GM21360 (cell line): ENCODE measurements at regions not wholly inside any gene's neighbourhood (a gene's known extent, or its start where the extent isn't known, plus 50 kb on each side); places are given as distances from the start of the nearest gene placed in this dataset.
"Not testable (repeated sequence)": the region's sequence is repeated elsewhere in the genome, so short reads cannot be mapped to it uniquely, and the experiment has no call there.

ENCODE experiments used
- ATAC-seq: cut with Tn5 transposase; IDR thresholded peaks from one replicate; pipeline ENCODE4 v1.9.1; 2021; ENCODE audit warnings: mild to moderate bottlenecking, moderate library complexity; ENCODE audit not compliant: unreplicated experiment

DNA sequence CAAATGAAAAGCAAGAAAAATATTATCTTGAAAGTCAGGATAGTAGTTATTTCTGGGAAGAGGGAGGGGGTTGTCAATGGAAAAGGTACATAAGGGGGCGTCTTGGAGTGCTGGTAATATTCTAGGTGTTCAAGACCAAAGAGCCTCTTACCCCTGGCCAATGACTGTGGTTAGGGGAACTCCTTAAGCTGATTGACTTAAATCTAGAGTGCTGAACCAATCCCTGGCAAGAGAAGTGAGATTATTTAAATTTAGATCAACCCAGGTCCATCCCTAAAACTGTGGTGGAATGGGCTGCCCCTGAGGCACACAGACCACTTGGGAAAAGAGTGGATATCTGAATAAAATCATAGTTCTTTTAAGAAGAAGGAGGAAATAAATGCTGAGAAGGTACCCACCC, 174.1 kb downstream of the COPRS start:
- no peak for ATAC-seq

DNA sequence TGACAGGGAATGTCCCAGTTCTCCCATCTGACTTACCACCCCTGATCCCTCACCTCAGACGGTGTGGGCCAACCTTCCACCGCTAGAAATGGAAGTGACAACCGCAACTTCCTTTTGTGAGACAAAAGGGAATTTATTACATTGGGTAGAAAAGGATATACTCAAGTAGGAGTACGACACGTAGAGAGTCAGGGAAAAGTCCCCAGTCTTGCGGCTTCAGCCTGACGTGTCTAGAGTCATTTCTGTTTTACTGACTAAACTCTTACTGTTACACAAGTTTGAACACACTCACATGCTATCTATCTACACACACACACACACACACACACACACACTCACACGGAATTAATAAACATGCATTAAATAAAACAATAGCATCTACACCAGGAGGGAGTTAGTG, 178.9 kb downstream of the COPRS start:
- ATAC-seq = no peak

DNA sequence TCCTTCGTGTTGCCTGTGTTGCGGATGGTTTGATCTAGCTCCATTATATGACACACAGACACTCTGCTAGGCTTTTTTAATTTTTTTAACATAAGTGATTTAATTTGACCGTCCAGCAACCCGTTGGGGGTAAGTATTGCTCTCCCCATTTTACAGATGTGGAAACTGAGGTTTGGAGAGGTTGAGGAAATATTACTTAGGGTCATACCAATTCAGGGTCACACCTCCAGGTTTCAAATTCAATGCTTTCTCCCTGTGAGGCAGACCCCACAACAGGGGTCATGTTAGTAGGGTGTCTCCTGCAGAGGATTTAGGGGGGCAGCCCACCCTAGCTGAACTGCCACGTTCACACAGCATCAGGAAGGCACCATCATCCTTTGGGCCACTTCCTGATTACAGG, 179.4 kb downstream of the COPRS start:
- no peak for ATAC-seq

DNA sequence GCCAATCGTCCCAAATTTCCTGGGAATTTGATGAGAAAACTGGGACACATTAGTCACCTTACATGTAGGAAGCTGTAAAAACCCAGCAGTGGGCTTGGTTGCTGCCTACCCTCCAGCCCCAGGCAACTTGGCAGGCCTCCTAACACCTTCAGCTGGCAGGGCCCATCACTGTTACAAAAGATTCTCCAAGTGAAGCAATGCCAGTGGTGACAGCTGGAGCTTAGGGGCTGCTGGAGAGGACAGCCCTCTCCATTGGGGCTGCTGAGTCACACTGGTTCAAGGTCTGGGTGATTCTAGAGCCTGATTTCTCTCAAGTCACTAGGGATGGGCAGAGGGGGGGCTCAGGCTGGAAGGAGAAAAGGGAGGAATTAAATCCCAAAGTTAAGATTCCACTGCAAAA, 180.6 kb downstream of the COPRS start:
- ATAC-seq = no peak

DNA sequence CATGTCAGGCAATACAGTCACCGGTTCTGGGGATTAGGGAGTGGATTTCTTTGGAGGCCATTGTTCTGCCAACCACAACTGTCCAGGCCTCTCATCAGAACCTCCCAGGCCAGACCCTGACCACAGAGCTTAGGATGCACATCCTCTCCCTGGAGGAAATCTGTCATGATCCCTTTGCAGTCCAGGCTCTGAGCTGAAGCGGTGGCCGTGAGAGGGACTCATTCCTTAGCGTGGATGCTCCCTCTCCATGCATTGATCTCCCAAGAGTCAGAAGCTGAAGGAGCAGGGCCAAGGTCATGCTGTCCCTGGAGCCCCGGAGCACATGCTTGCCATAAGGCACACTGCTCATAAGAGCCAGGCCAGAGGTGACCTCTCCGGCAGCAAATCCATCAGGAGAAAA, 181.4 kb downstream of the COPRS start:
- ATAC-seq = no peak

DNA sequence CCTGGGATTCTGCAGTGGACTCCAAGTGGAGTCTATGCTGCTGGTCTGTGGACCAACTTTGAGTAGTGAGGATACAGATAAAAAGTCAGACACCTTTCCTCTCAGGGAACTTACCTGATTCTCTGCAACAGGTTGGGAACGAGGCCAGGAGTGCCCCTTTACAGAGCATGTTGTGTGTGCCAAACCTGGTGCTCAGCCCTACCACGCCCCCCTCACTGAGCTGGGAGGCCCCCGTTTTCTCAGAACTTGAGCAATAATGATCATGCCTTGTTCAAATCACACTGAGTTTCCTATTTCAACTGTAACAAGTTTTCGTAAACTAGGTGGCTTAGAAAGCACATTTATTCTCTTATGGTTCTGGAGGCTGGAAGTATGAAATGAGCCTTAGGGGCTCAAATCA, 182.0 kb downstream of the COPRS start:
- no peak for ATAC-seq

DNA sequence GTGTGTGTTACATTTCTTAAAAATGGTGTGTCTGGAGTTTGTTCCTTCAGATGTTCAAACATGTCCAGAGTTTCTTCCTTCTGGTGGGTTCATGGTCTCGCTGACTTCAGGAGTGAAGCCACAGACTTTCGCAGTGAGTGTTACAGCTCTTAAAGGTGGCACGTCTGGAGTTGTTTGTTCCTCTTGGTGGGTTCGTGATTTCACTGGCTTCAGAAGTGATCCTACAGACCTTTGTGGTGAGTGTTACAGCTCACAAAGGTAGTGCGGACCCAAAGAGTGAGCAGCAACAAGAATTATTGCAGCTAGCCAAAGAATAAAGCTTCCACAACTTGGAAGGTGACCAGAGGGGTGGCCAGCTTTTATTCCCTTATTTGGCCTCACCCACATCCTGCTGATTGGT, 183.7 kb downstream of the COPRS start:
- ATAC-seq = not testable (repeated sequence)

DNA sequence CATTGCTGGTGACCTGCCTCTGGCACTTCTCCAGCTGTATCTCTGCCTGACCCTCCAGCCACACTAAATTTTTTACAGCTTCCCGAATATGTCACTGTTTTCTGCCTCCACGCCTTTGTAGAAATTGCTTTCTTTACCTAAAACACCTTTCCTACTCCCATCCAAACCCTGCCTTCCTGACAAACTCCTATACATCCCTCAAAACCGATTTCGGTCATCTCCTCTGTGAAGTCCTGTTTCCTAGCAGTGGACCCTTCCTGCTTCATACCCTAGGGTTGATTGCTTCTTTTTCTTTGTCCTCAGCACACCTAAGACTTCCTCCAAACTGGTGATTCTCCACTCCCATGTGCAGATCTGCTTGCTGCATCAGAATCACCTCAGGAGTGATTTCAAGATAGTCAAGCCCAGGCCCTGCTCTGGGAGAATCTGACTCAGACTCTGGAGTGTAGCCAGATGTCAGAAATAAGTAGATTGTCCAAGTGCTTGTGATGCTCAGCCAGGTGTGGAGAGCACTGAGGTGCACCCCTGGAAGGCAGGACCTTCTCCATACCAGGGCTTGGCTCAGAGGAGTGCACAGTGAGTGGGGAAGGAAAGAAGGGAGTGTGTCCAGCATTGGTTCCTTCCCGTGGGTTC, 184.2 kb downstream of the COPRS start:
- no peak for ATAC-seq

DNA sequence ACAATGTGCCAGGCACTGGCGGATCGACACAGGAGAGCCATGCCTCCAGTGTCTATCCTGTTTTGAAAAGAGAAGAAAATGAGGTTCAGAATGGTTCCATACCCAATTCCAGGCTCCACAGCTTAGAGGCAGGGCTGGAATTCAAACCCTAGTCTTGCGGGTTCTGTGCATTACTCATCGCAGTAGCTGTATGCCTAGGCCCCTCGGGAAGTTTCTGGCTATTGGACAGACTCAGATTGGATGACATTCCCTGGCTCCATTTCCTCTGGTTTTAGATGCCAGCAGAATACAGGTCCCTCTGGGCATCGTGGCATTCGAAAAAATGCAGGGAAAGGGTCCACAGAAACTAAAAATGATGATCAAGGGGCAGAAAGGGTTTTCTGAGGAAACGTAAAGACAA, 184.7 kb downstream of the COPRS start:
- ATAC-seq = no peak

DNA sequence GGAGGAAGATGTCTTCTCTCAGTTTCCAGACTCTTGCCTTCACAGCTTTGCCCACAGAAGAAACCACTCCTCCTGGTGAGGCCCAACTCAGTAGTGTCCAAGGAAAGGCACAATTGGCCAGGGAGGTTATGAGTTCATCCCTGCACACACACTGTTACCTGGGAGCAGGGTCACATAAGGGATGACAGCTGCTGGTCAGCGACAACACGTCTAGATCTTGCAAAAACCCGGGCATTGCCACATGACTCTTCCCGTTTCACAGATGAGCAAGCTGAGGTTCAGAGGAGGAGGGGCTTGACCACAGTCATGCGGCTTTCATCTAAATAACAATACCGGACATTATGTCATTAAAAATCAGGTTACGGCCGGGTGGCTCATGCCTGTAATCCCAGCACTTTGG, 186.0 kb downstream of the COPRS start:
- ATAC-seq = no peak

DNA sequence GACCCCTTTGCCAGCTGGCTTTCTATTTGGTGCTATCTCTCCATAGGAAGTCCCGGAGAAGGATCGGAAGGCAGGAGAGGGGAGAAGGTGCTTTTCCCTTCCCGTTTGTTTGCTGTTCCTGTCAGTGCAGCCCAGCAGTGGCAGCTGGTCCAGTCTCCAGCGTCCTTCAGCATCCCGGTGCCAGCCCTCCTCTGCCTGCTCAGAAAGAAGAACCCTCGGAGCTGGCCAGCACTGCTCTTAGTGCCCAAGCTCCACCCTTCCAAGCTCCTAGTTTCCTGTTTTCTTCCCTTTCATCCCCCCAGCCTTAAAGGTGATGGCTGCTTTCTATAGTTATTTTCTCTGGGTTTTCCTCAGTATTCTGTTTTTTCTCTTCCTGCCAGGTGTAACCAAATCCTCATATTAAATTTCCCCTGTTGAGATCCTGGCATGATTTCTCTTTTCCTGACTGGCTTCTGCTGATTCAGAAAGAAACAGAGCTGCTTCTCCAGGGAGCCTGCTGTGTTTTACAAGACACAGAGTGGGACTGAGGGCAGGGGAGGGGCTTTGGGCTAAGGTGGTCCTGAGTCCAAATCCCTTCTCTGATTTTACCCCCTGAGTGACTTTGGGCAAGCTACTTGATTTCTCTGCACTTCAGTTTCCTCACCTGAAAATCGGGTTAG, 186.8 kb downstream of the COPRS start:
- no peak for ATAC-seq

DNA sequence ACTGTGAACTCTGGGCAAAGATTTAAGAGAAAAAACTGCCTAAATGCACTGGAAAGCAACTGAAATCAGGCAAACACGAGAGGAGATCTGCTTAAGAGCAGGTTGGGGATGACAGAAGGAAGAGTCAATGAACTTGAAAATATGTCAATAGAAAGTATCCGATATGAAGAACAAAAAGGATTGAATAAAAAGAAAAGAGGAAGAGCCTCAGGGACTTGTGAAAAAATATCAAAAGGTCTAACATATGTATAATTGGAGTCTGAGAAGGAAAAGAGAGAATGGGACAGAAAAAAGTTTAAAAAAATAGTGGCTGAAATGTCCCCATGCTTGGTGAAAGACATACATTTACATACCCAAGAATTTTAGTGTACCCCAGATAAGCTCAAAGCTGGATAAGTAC, 195.5 kb downstream of the COPRS start:
- no peak for ATAC-seq

DNA sequence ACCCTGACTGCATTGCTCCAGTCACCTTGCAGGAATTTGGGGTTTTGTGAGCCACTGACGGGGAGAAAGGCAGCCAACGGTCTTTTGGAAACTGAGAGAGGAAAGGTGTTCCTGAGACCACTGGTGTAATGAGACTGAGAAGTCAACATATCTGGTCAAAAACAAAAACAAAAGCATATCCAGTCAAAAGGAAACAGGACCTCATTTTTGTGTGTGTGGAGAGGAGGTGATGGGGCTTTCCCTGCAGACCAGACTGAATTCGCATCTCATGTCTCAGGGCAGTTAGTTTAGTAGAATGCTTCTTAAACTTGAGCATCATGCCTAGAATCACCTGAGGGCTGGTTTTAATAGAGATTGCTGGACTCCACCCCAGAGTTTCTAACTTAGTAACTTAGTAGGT, 198.4 kb downstream of the COPRS start:
- no peak for ATAC-seq

DNA sequence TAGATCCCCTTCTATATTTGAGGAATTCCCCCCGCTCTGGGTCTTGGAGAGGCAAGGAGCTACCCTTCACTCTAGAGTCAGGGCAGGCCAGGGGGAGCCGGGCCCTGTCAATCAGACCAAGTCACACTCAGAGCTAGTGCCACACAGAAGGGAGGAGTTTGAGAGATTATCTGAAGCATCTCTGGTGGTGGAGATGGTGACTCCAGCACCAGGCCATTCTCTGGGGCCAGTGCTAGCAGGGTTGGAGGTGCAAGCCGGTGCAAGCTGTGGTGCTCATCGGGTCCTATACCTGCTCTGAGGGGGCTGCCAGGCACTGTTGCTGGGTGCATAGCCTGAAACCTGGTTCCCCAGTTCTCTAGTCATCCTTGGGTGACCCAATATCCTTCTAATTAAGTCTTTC, 201.2 kb downstream of the COPRS start:
- ATAC-seq = no peak

DNA sequence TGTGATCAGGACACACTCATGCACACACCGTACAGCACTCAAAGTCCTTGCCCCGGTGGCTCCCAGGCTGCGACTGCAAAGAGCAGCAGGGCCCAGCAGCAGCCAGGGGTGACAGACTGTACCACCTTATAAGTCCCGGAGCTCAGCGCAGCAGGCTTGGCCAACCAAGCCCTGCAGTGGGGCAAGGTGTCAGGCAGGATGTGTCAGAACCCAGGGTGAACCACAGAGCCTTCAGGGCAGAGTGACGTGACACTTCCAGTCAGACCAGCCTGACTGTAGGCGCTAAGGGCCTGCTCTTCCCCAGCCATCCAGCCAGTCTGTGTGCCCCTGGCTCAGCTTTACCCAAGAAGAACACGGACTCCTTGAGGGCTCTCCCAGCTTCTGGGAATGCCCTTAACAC, 204.1 kb downstream of the COPRS start:
- ATAC-seq = no peak

DNA sequence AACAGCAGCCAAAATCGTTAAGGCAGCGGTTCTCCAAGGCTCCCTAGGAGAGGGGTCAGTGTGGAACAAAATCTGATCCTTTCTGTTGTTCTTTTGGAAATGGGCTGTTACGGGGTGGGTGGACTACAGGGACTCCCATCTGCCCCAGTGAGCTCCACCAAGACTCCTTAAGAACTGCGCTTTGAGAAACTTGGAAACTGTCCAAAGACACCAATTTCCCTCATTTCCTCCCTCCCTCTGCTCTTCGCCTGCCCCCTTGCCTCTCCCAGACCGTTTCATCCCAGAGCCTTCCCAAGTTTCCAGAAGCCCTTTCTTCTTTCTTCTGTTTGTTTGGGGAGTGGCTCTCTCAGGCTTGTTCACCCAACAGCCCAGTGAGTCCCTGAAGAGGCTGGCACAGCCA, 205.4 kb downstream of the COPRS start:
- ATAC-seq = no peak

DNA sequence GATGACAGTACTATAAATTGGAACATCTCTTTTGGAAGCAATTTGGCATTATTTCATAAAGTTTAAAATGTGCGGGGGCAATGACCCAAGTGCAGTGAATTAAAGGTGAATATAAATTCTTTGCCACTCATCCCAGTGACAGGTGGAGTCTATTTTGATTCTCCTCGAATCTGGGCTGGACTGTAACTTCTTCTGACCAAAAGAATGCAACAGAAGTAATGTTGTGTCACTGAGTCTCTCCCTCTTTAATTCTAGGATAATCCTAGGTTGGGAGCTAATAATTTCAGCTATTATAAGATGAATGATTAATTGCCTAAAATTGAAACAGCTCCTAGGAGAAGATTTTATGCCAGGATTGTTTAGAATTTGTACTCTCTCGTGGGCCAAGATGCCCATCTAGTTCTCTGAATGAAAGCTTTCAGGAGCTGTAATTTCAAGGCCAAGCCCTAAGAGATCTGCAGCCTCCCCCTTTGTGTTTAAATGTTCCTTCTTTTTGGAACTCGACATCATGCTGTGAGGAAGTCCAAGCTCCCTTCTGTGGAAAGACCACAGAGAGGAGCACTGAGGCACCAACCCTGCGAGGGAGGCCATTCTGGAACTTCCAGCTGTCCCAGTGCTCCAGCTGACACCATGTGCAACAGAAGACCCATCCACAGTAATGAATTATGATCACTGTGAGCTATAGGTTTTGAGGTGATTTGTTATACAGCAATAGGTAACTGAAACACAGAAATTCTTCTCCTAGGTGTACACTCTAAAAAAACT, 208.1 kb downstream of the COPRS start:
- ATAC-seq = no peak

DNA sequence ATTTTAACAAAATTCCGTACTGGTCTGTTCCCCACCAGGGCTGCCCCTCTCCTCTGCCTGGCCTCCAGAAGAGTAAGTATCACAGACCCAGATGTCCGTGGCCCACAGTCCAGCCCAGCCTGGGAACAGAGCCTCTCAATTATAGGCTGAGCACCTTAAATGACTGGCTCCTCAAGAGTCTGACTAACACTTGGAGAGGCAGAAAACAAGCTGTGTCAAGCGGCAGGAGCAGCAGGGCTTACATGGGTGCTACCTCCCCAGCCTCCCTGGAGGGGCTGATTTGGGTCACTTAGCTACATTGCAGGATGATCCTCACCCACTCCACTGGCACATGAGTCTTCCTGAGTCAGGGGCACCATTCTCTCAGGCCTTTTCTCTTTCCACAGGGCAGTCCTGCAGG, 209.7 kb downstream of the COPRS start:
- no peak for ATAC-seq

DNA sequence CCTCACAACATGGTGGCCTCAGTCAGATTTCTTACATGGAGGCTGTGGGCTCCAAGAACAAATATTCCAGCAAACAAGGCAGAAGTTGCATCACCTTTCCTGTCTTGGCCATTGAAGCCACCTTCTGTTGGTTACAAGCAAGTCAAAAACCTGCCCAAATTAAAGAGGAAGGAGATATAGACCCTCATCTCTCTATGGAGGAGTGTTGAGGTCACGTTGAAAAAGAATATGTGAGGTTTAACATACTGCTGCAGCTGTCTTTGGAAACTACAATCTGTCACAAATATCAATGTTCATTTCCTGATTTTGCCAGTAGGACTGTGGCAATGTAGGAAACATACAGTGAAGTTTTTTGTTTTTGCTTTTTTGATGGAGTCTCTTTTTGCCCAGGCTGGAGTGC, 211.4 kb downstream of the COPRS start:
- no peak for ATAC-seq

DNA sequence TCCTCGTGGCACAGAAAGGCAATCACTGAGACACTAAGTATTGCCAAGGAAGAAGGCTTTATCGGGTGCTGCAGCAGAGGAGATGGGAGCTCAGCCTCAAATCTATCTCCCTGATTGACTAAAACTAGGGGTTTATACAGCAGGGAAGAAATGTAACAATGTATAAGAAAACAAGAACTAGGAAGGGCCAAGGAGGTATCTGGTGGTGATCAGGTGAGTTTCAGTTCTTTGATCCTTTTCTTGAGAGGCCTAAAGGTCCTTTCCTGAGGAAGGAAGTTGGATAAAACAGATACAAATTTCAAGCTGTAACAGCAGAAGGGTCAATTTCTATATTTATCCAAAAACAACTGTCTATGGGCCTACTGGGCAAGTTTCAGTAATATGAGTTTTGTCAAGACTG, 212.4 kb downstream of the COPRS start:
- no peak for ATAC-seq

DNA sequence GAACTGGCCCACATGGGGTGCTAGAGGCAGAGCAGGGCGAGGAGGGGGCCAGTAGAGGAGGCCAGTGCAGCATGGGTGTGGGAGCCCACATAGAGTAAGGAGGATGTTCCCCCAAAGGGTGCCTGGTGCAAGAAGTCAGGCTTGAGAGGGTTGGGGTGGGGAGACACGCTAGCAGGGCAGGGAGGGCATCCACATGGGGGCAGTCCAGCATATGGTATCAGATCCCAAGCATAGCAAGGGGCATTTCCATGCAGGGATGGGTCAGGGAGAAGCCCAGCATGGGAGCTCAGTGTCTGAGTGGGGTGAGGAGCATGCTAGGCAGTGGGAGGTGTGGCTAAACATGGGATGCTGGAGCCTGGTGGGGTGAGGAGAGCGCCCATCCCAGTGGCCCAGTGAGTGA, 213.7 kb downstream of the COPRS start:
- no peak for ATAC-seq

DNA sequence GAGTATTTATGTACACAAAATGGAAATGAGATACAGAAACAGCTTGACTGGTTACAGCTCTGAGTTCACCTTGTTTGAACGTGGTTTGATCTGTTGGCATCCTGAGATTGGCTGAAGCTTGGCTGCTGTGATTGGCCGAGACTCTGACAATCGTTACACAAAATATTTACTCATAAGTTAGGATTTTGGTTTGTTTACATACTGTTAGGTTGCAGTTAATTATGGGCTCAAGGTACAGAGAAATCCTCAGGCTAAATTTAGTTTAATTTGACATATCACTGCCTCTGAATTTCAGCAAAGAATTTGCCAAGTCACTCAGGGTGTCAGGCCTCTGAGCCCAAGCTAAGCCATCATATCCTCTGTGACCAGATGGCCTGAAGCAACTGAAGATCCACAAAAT, 227.3 kb downstream of the COPRS start:
- ATAC-seq = no peak
